HCT116 (cell line): ENCODE measurements at regions not wholly inside any gene's neighbourhood (a gene's known extent, or its start where the extent isn't known, plus 50 kb on each side); places are given as distances from the start of the nearest gene placed in this dataset.

ENCODE experiments used
- ATAC-seq: fragments of 200-7000 bp; cut with Tn5 transposase; 2 replicates; pipeline ENCODE4 v1.9.1; 2020; ENCODE audit warnings: mild to moderate bottlenecking, moderate library complexity
- BruUV-seq: library from RNA; stranded (reverse); fragments of 400-500 nt; replicated peaks from 2 replicates; lab custom pipeline; 2021; lab: Mats Ljungman, UMichigan
- CTCF ChIA-PET: fragments of 300-600 bp; sonication (Branson Sonifier 250); formaldehyde crosslinking; loops from one replicate; lab custom pipeline; 2021; ENCODE audit warnings: antibody characterized with exemption; lab: Charles Lee
- POLR2A ChIA-PET: fragments of 300-600, 350-600 bp; sonication (Branson Sonifier 250); formaldehyde crosslinking; loops from one replicate; lab custom pipeline; 2021; ENCODE audit warnings: antibody characterized with exemption; lab: Charles Lee
- RAD21 ChIA-PET, 2 experiments: fragments of 300-600 bp; sonication (Branson Sonifier 250); formaldehyde crosslinking; loops; one replicate each; lab custom pipeline; 2023; ENCODE audit warnings: low total read pairs in 2 of 2; ENCODE audit not compliant: uncharacterized antibody in 2 of 2, unreplicated experiment in 2 of 2, low non-redundant PET in 1 of 2; lab: Charles Lee
- DNase-seq: peaks from one replicate; pipeline ENCODE4 v3.0.0-alpha.2; 2010; ENCODE audit warnings: low read depth, low spot score
- H2AFZ ChIP-seq: fragments of 200-600 bp; shearing (Covaris generic), sonication (generic); 2 replicates; pipeline ENCODE4 v1.6.1; 2017; ENCODE audit warnings: low read depth, mixed run types, mixed read lengths, antibody characterized with exemption, low read length; ENCODE audit not compliant: poor library complexity, severe bottlenecking
- H3K27ac ChIP-seq: 2 replicates; pipeline ENCODE4 v1.5.1; 2012; ENCODE audit warnings: low read depth, low read length
- H3K27me3 ChIP-seq: fragments of 200-600 bp; sonication (generic); 2 replicates; pipeline ENCODE4 v1.6.1; 2016; ENCODE audit warnings: mixed run types, low read length, mixed read lengths; ENCODE audit not compliant: insufficient read depth
- H3K36me3 ChIP-seq, 2 experiments: fragments of 200-500 bp in 1 of 2; fragments of 200-600 bp in 1 of 2; sonication (Bioruptor generic) in 1 of 2; sonication (generic) in 1 of 2; 2 replicates each; pipeline versions ENCODE4 v1.5.1 to v1.6.1; 2014 to 2016; ENCODE audit warnings: low read length in 2 of 2, inconsistent platforms in 1 of 2, mixed read lengths in 1 of 2, mixed run types in 1 of 2; ENCODE audit not compliant: insufficient read depth in 2 of 2, control insufficient read depth in 1 of 2
- H3K4me1 ChIP-seq, 2 experiments: fragments of 200-600 bp in 1 of 2; sonication (generic) in 1 of 2; 2 replicates each; pipeline versions ENCODE4 v1.5.1 to v1.6.1; 2012 to 2017; ENCODE audit warnings: low read length in 2 of 2, inconsistent platforms in 1 of 2, mild to moderate bottlenecking in 1 of 2, mixed read lengths in 1 of 2, mixed run types in 1 of 2, moderate library complexity in 1 of 2; ENCODE audit not compliant: insufficient read depth in 2 of 2, control insufficient read depth in 1 of 2
- H3K4me2 ChIP-seq: fragments of 200-600 bp; sonication (generic); 2 replicates; pipeline ENCODE4 v1.6.1; 2017; ENCODE audit warnings: mixed run types, low read length, mixed read lengths
- H3K4me3 ChIP-seq, 2 experiments: fragments of 200-600 bp in 1 of 2; sonication (generic) in 1 of 2; replicated peaks in 1 of 2; 2 replicates each; pipeline ENCODE4 v1.5.1; 2011 to 2016; ENCODE audit warnings: low read length in 2 of 2, control low read depth in 1 of 2, low read depth in 1 of 2, mild to moderate bottlenecking in 1 of 2, mixed read lengths in 1 of 2, mixed run types in 1 of 2
- H3K79me2 ChIP-seq: fragments of 200-600 bp; sonication (generic); 2 replicates; pipeline ENCODE4 v1.6.1; 2017; ENCODE audit warnings: mild to moderate bottlenecking, mixed run types, low read length, moderate library complexity, mixed read lengths; ENCODE audit not compliant: insufficient read depth
- H3K9ac ChIP-seq: fragments of 200-600 bp; sonication (generic); 2 replicates; pipeline ENCODE4 v1.6.1; 2016; ENCODE audit warnings: low read length, mixed read lengths
- H3K9me2 ChIP-seq: fragments of 200-600 bp; sonication (generic), shearing (Covaris generic); 2 replicates; pipeline ENCODE4 v1.6.1; 2017; ENCODE audit warnings: mixed run types, mild to moderate bottlenecking, moderate library complexity; ENCODE audit not compliant: insufficient read depth
- H3K9me3 ChIP-seq, 2 experiments: fragments of 200-500 bp in 1 of 2; fragments of 200-600 bp in 1 of 2; sonication (Bioruptor generic) in 1 of 2; sonication (generic) in 1 of 2; 2 replicates each; pipeline ENCODE4 v1.6.1; 2014 to 2017; ENCODE audit warnings: low read length in 2 of 2, mixed read lengths in 2 of 2, inconsistent platforms in 1 of 2, low read depth in 1 of 2, mild to moderate bottlenecking in 1 of 2, mixed run types in 1 of 2, moderate library complexity in 1 of 2; ENCODE audit not compliant: control insufficient read depth in 1 of 2, insufficient read depth in 1 of 2
- H4K20me1 ChIP-seq: fragments of 200-600 bp; sonication (generic), shearing (Covaris generic); 2 replicates; pipeline ENCODE4 v1.6.1; 2017; ENCODE audit warnings: mixed run types, mild to moderate bottlenecking, moderate library complexity; ENCODE audit not compliant: insufficient read depth
- ATF3 ChIP-seq: IDR thresholded peaks from 2 replicates; pipeline ENCODE4 v1.6.1; 2012
- CBX3 ChIP-seq: IDR thresholded peaks from 2 replicates; pipeline ENCODE4 v1.6.1; 2012; ENCODE audit warnings: low read depth
- CEBPB ChIP-seq: IDR thresholded peaks from 2 replicates; pipeline ENCODE4 v1.6.1; 2012; ENCODE audit warnings: low read depth
- CTCF ChIP-seq, 3 experiments: fragments of 200-600 bp in 1 of 3; sonication (generic) in 1 of 3; IDR thresholded peaks in 2 of 3; conservative IDR thresholded peaks in 1 of 3; 2 replicates each; pipeline ENCODE4 v1.5.1; 2012 to 2017; ENCODE audit warnings: low read depth in 2 of 3, low read length in 2 of 3, antibody characterized with exemption in 1 of 3, borderline replicate concordance in 1 of 3, control low read depth in 1 of 3, mild to moderate bottlenecking in 1 of 3, mixed read lengths in 1 of 3, mixed run types in 1 of 3, moderate library complexity in 1 of 3; ENCODE audit not compliant: insufficient read depth in 1 of 3
- EGR1 ChIP-seq: IDR thresholded peaks from 2 replicates; pipeline ENCODE4 v1.6.1; 2012; ENCODE audit warnings: low read depth
- ELF1 ChIP-seq: IDR thresholded peaks from 2 replicates; pipeline ENCODE4 v1.6.1; 2012; ENCODE audit warnings: low read depth, borderline replicate concordance
- EZH2 ChIP-seq: fragments of 200-600 bp; sonication (generic); IDR thresholded peaks from 2 replicates; pipeline ENCODE4 v1.6.1; 2017; ENCODE audit warnings: antibody characterized with exemption, mixed run types
- EZH2phosphoT487 ChIP-seq: fragments of 200-600 bp; IDR thresholded peaks from 2 replicates; pipeline ENCODE4 v1.6.1; 2018; ENCODE audit warnings: antibody characterized with exemption, borderline replicate concordance
- FOSL1 ChIP-seq: IDR thresholded peaks from 2 replicates; pipeline ENCODE4 v1.6.1; 2012; ENCODE audit warnings: low read depth
- JUND ChIP-seq: IDR thresholded peaks from 2 replicates; pipeline ENCODE4 v1.6.1; 2012
- MAX ChIP-seq: IDR thresholded peaks from 2 replicates; pipeline ENCODE4 v1.6.1; 2012
- POLR2A ChIP-seq: IDR thresholded peaks from 2 replicates; pipeline ENCODE4 v1.7.0; 2011; ENCODE audit warnings: borderline replicate concordance; ENCODE audit not compliant: insufficient read depth, insufficient read length; ENCODE audit errors: extremely low read depth
- POLR2AphosphoS5 ChIP-seq: IDR thresholded peaks from 2 replicates; pipeline ENCODE4 v1.6.1; 2011; ENCODE audit warnings: mild to moderate bottlenecking, low read depth, low read length, moderate library complexity
- RAD21 ChIP-seq: IDR thresholded peaks from 2 replicates; pipeline ENCODE4 v1.6.1; 2012; ENCODE audit warnings: low read depth, mild to moderate bottlenecking
- REST ChIP-seq: IDR thresholded peaks from 2 replicates; pipeline ENCODE4 v1.6.1; 2012; ENCODE audit warnings: low read depth
- SP1 ChIP-seq: IDR thresholded peaks from 2 replicates; pipeline ENCODE4 v1.6.1; 2012; ENCODE audit warnings: low read depth
- SRF ChIP-seq: IDR thresholded peaks from 2 replicates; pipeline ENCODE4 v1.6.1; 2012; ENCODE audit warnings: low read depth
- YY1 ChIP-seq: IDR thresholded peaks from 2 replicates; pipeline ENCODE4 v1.6.1; 2011; ENCODE audit warnings: low read length, low read depth, moderate library complexity, mild to moderate bottlenecking; ENCODE audit not compliant: insufficient replicate concordance; ENCODE audit errors: extremely low read depth
- ZBTB33 ChIP-seq: IDR thresholded peaks from 2 replicates; pipeline ENCODE4 v1.6.1; 2011; ENCODE audit warnings: mild to moderate bottlenecking, low read length, moderate library complexity; ENCODE audit not compliant: insufficient replicate concordance; ENCODE audit errors: extremely low read depth
- ZFX ChIP-seq: fragments of 450-650 bp; IDR thresholded peaks from 2 replicates; pipeline ENCODE4 v1.6.1; 2017
- intact Hi-C: fragments of 100-400 bp; cut with micrococcal nuclease; formaldehyde crosslinking; loops from 2 replicates; pipeline ENCODE4 v1.10.0; 2022

GRCh38 chr10:88073682-88074081 is 210.3 kb downstream of the PTEN start:
- no peak overlapping the region for H3K27ac ChIP-seq
- DNase-seq: no peak
- no peaks in the 10 kb centered on the region for H3K27me3 ChIP-seq
- no peaks in the 10 kb centered on the region for H3K36me3 ChIP-seq
- no peaks in the 10 kb centered on the region for H4K20me1 ChIP-seq
- no peak overlapping the region for H3K4me2 ChIP-seq
- intact Hi-C loops: no loop called here
- H3K4me1 ChIP-seq: no peaks in the 10 kb centered on the region
- H3K9ac ChIP-seq: no peak overlapping the region
- no peaks in the 10 kb centered on the region for H3K9me3 ChIP-seq
- RAD21 ChIA-PET: no interaction called here
- BruUV-seq: no TSS peak
- ATAC-seq: no peak
- no peak overlapping the region for H3K4me3 ChIP-seq
- TF ChIP-seq CBX3 (no peak), EZH2phosphoT487 (no peak), FOSL1 (no peak), SRF (no peak), RAD21 (no peak), ZBTB33 (no peak), YY1 (no peak), POLR2AphosphoS5 (no peak), ATF3 (no peak), POLR2A (no peak), JUND (no peak), EZH2 (no peak), SP1 (no peak), ZFX (no peak), ELF1 (no peak), REST (no peak), CEBPB (no peak), CTCF (IDR thresholded peaks at IDR 0.05 in 2 of 3, conservative IDR thresholded peaks at IDR 0.05 in 1 of 3; ENCODE audit: borderline replicate concordance in 1 of 3, insufficient read depth in 1 of 3, low read depth in 2 of 3, low read length in 2 of 3) (no peak), MAX (no peak), EGR1 (no peak)
- TF ChIP-seq, all 23 proteins: peak for 0
- H3K79me2 ChIP-seq: no peaks in the 10 kb centered on the region
- no peaks in the 10 kb centered on the region for H3K9me2 ChIP-seq
- H2AFZ ChIP-seq: no peak overlapping the region
- CTCF ChIA-PET: no interaction called here
- POLR2A ChIA-PET: no interaction called here
